Heart left ventricle (tissue), 13 donors: ENCODE measurements at regions not wholly inside any gene's neighbourhood (a gene's known extent, or its start where the extent isn't known, plus 50 kb on each side); places are given as distances from the start of the nearest gene placed in this dataset.

Source experiments
- CTCF ChIP-seq, 12 donors: fragments of 200-600 bp; sonication (generic) in 4 of 12; IDR thresholded peaks; one replicate each; pipeline versions ENCODE4 v1.5.0 to v1.8.0; 2018 to 2022; ENCODE audit warnings: antibody characterized with exemption in 12 of 12, mild to moderate bottlenecking in 5 of 12
- POLR2A ChIP-seq, 2 donors: fragments of 450-650 bp; IDR thresholded peaks; one replicate each; pipeline ENCODE4 v1.6.1; 2017; ENCODE audit warnings: antibody characterized with exemption in 2 of 2, mild to moderate bottlenecking in 2 of 2, moderate library complexity in 2 of 2
- donor health status: ischemic (EF 13 %, LVEDD 7.1; RV severe dilation, severe dysfunction).
- donor health status: DM: no; HTN: yes; CAD: no.
- donor health status: DM: no; HTN: no; CAD: no.
- donor health status: ischemic (EF 25% LVEDD 6.9; RV normal size, moderate dysfunction).
- donor health status: ischemic (EF 25% LVEDD 5.7; RV mildly dilated, moderate dysfunction).
- donor health status: ischemic (EF 35%, LVEDD 5.7; RV mildly dilated, moderate dysfunction).
- donor health status: nonischemic (EF 11% LVEDD 7.7; RV severe dilation, severe dysfunction).
- donor health status: DM: yes; HTN: yes; CAD: no.
- donor health status: PGD.
- donor health status: ischemic (EF 29% LVEDD 5.4; RV normal size, mild dysfunction).
- donor health status: nonischemic (EF 23%, LVEDD 6.1; RV moderate dilation, normal function).

GRCh38 chr5:144017119-144017518 lies 153.3 kb downstream of the YIPF5 start:
- TF ChIP-seq POLR2A (IDR thresholded peaks at IDR 0.05) (no peak), CTCF (IDR thresholded peaks at IDR 0.05) (no peak)
